GM12892 (cell line): ENCODE measurements at regions not wholly inside any gene's neighbourhood (a gene's known extent, or its start where the extent isn't known, plus 50 kb on each side); places are given as distances from the start of the nearest gene placed in this dataset.

ENCODE experiments used
- POLR2A ChIP-seq: IDR thresholded peaks from 2 replicates; pipeline ENCODE4 v1.6.1; 2011; ENCODE audit warnings: low read depth, low read length, control low read depth
- TAF1 ChIP-seq: IDR thresholded peaks from 2 replicates; pipeline ENCODE4 v1.6.1; 2011; ENCODE audit warnings: low read depth, mild to moderate bottlenecking, control low read depth, low read length, borderline replicate concordance

DNA sequence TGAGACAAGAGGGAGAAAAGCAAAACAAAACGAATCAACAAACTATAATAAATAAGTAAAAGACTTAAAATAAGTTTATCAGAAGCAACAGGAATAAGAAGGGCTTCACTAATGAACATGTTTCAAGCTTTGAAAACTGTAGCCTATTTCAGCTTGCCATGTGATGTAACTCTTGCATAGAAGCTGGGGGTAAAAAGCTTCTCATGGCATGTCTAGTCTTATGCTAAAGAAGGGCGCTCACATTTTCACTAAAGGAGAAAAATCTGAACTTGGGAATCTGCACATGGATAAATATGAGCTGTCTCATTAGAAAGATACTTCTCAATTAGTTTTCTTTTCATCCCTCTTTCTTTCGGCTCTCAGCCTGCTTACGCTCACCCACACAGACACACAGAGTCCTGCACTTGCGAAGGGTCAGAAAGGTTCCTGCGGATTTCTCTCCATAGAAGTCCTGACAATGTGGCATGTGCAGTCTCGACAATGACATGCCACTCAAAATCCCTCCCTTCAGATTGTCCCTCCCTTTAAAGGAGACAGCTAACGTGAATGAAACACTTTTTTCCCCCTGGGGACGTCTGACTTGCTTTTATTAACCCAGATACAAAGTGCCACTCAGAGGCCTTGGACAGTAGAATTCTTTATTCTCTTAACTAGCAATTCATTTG is 568.9 kb upstream of the NR2F2 start:
- TF ChIP-seq POLR2A (no peak), TAF1 (no peak)
